WERI-Rb-1 (cell line): ENCODE measurements at regions not wholly inside any gene's neighbourhood (a gene's known extent, or its start where the extent isn't known, plus 50 kb on each side); places are given as distances from the start of the nearest gene placed in this dataset.

Source experiments
- DNase-seq: peaks from one replicate; pipeline ENCODE4 v3.0.0-alpha.2; 2020
- H3K27ac ChIP-seq: fragments of 250-450 bp; sonication (Bioruptor Pico); 2 replicates; pipeline ENCODE4 v1.5.1; 2020; ENCODE audit warnings: mild to moderate bottlenecking, moderate library complexity
- H3K27me3 ChIP-seq: fragments of 250-450 bp; sonication (Bioruptor Pico); 2 replicates; pipeline ENCODE4 v1.5.1; 2021; ENCODE audit warnings: mild to moderate bottlenecking, low read depth, moderate library complexity; ENCODE audit not compliant: insufficient read depth, severe bottlenecking
- H3K36me3 ChIP-seq: fragments of 250-450 bp; sonication (Bioruptor Pico); 2 replicates; pipeline ENCODE4 v1.5.1; 2020; ENCODE audit warnings: mild to moderate bottlenecking, moderate library complexity
- H3K4me3 ChIP-seq: 2 replicates; pipeline ENCODE4 v1.5.1; 2011; ENCODE audit warnings: low read depth, mild to moderate bottlenecking, control low read depth, low read length
- H3K9me3 ChIP-seq: fragments of 250-450 bp; sonication (Bioruptor Pico); 2 replicates; pipeline ENCODE4 v1.5.1; 2021; ENCODE audit warnings: mild to moderate bottlenecking, moderate library complexity; ENCODE audit not compliant: severe bottlenecking
- CTCF ChIP-seq: IDR thresholded peaks from 2 replicates; pipeline ENCODE4 v1.5.1; 2011; ENCODE audit warnings: low read depth, mild to moderate bottlenecking, control low read depth, inconsistent platforms, low read length

GRCh38 chr22:49645791-49646550, 181.7 kb downstream of the BRD1 start:
- TF ChIP-seq CTCF, result no peak
- Histone ChIP-seq H3K36me3 (no peaks in the 10 kb centered on the region), H3K9me3 (no peaks in the 10 kb centered on the region)

GRCh38 chr22:49645257-49645656, 182.4 kb downstream of the BRD1 start:
- Histone ChIP-seq H3K9me3 (no peaks in the 10 kb centered on the region), H3K4me3 (no peak overlapping the region), H3K27ac (no peak overlapping the region), H3K27me3 (no peaks in the 10 kb centered on the region), H3K36me3 (no peaks in the 10 kb centered on the region)
- TF ChIP-seq CTCF, result no peak
- no peak for DNase-seq

More at GRCh38 chr22:49645791-49646550, 181.7 kb downstream of the BRD1 start:
- Histone ChIP-seq H3K27ac (no peak overlapping the region), H3K27me3 (no peaks in the 10 kb centered on the region), H3K4me3 (no peak overlapping the region)
- DNase-seq, result no peak

- Histone ChIP-seq H3K27me3 (no peaks in the 10 kb centered on the region), H3K27ac (no peak overlapping the region), H3K4me3 (no peak overlapping the region), H3K9me3 (no peaks in the 10 kb centered on the region), H3K36me3 (no peaks in the 10 kb centered on the region)
- no peak for DNase-seq
- no peak for TF ChIP-seq CTCF
Measured at GRCh38 chr22:49643998-49644397, 183.7 kb downstream of the BRD1 start.

- no peak for DNase-seq
- no peaks in the 10 kb centered on the region for H3K36me3 ChIP-seq
- TF ChIP-seq CTCF, result no peak
Measured at GRCh38 chr22:49643466-49643865, 184.2 kb downstream of the BRD1 start.

GRCh38 chr22:49642741-49643140, 184.9 kb downstream of the BRD1 start:
- TF ChIP-seq CTCF, result no peak
- no peak for DNase-seq
- Histone ChIP-seq H3K27ac (no peak overlapping the region), H3K27me3 (no peaks in the 10 kb centered on the region), H3K4me3 (no peak overlapping the region), H3K36me3 (no peaks in the 10 kb centered on the region), H3K9me3 (no peaks in the 10 kb centered on the region)

More at GRCh38 chr22:49643466-49643865, 184.2 kb downstream of the BRD1 start:
- Histone ChIP-seq H3K27me3 (no peaks in the 10 kb centered on the region), H3K27ac (no peak overlapping the region), H3K4me3 (no peak overlapping the region), H3K9me3 (no peaks in the 10 kb centered on the region)

GRCh38 chr22:49642331-49642730, 185.3 kb downstream of the BRD1 start:
- Histone ChIP-seq H3K9me3 (no peaks in the 10 kb centered on the region), H3K4me3 (no peak overlapping the region), H3K27ac (no peak overlapping the region), H3K36me3 (no peaks in the 10 kb centered on the region), H3K27me3 (no peaks in the 10 kb centered on the region)
- no peak for DNase-seq
- TF ChIP-seq CTCF, result no peak
